IMR-90 (cell line): ENCODE measurements at regions not wholly inside any gene's neighbourhood (a gene's known extent, or its start where the extent isn't known, plus 50 kb on each side); places are given as distances from the start of the nearest gene placed in this dataset.

Source experiments
- ATAC-seq: fragments of 200-7000 bp; cut with Tn5 transposase; 2 replicates; pipeline ENCODE4 v1.9.1; 2020; ENCODE audit warnings: low read depth, mild to moderate bottlenecking, moderate library complexity
- BruUV-seq: library from RNA; stranded (reverse); fragments of 400-500 nt; replicated peaks from 2 replicates; lab custom pipeline; 2021; lab: Mats Ljungman, UMichigan
- CTCF ChIA-PET: fragments of 300-600 bp; formaldehyde crosslinking; extraction: SDS; loops from one replicate; lab custom pipeline; 2021; ENCODE audit warnings: antibody characterized with exemption; lab: Yijun Ruan, JAX
- POLR2A ChIA-PET: fragments of 300-600 bp; sonication (Branson Sonifier 250); formaldehyde crosslinking; loops from one replicate; lab custom pipeline; 2022; ENCODE audit warnings: antibody characterized with exemption; ENCODE audit not compliant: unreplicated experiment; lab: Charles Lee
- DNase-seq: peaks from one replicate; pipeline ENCODE4 v3.0.0; 2013
- H2AFZ ChIP-seq: replicated peaks from 2 replicates; pipeline ENCODE3; 2013; ENCODE audit warnings: low read length, mild to moderate bottlenecking; ENCODE audit not compliant: poor library complexity
- H2AK5ac ChIP-seq: 2 replicates; pipeline ENCODE4 v1.6.1; 2013; ENCODE audit warnings: low read depth, low read length, inconsistent platforms
- H2AK9ac ChIP-seq: replicated peaks from 2 replicates; pipeline ENCODE3; 2013; ENCODE audit warnings: mild to moderate bottlenecking, low read depth, low read length, moderate library complexity; ENCODE audit not compliant: poor library complexity
- H2BK120ac ChIP-seq: 2 replicates; pipeline ENCODE4 v1.6.1; 2013; ENCODE audit warnings: low read depth, low read length, inconsistent platforms
- H2BK15ac ChIP-seq: 3 replicates; pipeline ENCODE4 v1.6.1; 2013; ENCODE audit warnings: low read depth, low read length, inconsistent platforms
- H2BK20ac ChIP-seq: 2 replicates; pipeline ENCODE4 v1.6.1; 2013; ENCODE audit warnings: low read depth, mild to moderate bottlenecking, inconsistent platforms, low read length, moderate library complexity
- H2BK5ac ChIP-seq: 2 replicates; pipeline ENCODE4 v1.6.1; 2013; ENCODE audit warnings: mild to moderate bottlenecking, low read depth, low read length, inconsistent platforms; ENCODE audit not compliant: poor library complexity, severe bottlenecking
- H3K14ac ChIP-seq: replicated peaks from 2 replicates; pipeline ENCODE4 v1.6.1; 2013; ENCODE audit warnings: low read depth, low read length, inconsistent platforms
- H3K18ac ChIP-seq: 2 replicates; pipeline ENCODE4 v1.6.1; 2013; ENCODE audit warnings: low read depth, low read length, control low read depth
- H3K23ac ChIP-seq: 2 replicates; pipeline ENCODE4 v1.6.1; 2013; ENCODE audit warnings: low read depth, low read length, inconsistent platforms
- H3K27ac ChIP-seq: 2 replicates; pipeline ENCODE4 v1.5.1; 2013; ENCODE audit warnings: mild to moderate bottlenecking, control low read depth, low read length; ENCODE audit not compliant: insufficient read depth
- H3K27me3 ChIP-seq: 2 replicates; pipeline ENCODE4 v1.6.1; 2013; ENCODE audit warnings: low read length; ENCODE audit not compliant: control insufficient read depth, insufficient read depth
- H3K36me3 ChIP-seq: 2 replicates; pipeline ENCODE4 v1.6.1; 2013; ENCODE audit warnings: low read length, mixed read lengths; ENCODE audit not compliant: control insufficient read depth, insufficient read depth
- H3K4ac ChIP-seq: 2 replicates; pipeline ENCODE4 v1.6.1; 2013; ENCODE audit warnings: low read depth, low read length, inconsistent platforms
- H3K4me1 ChIP-seq: 2 replicates; pipeline ENCODE4 v1.6.1; 2013; ENCODE audit warnings: low read length, mixed read lengths; ENCODE audit not compliant: control insufficient read depth, insufficient read depth
- H3K4me2 ChIP-seq: 2 replicates; pipeline ENCODE4 v1.6.1; 2013; ENCODE audit warnings: low read depth, mild to moderate bottlenecking, control low read depth, low read length, moderate library complexity
- H3K4me3 ChIP-seq: 2 replicates; pipeline ENCODE4 v1.5.1; 2013; ENCODE audit warnings: low read depth, mild to moderate bottlenecking, control low read depth, low read length, moderate library complexity; ENCODE audit not compliant: insufficient read depth
- H3K56ac ChIP-seq: 2 replicates; pipeline ENCODE4 v1.6.1; 2013; ENCODE audit warnings: low read length, inconsistent platforms; ENCODE audit not compliant: insufficient read depth; ENCODE audit errors: extremely low read depth
- H3K79me1 ChIP-seq, 2 experiments: 2 replicates each; pipeline ENCODE4 v1.6.1; 2013; ENCODE audit warnings: low read length in 2 of 2, inconsistent platforms in 1 of 2, low read depth in 1 of 2
- H3K9ac ChIP-seq: 2 replicates; pipeline ENCODE4 v1.6.1; 2013; ENCODE audit warnings: low read depth, low read length, control low read depth
- H3K9me1 ChIP-seq: 2 replicates; pipeline ENCODE4 v1.6.1; 2013; ENCODE audit warnings: low read length, inconsistent platforms; ENCODE audit not compliant: insufficient read depth
- H3K9me3 ChIP-seq: 2 replicates; pipeline ENCODE4 v1.6.1; 2013; ENCODE audit warnings: low read length; ENCODE audit not compliant: control insufficient read depth, insufficient read depth
- H4K20me1 ChIP-seq: 2 replicates; pipeline ENCODE4 v1.6.1; 2013; ENCODE audit warnings: low read length, inconsistent platforms; ENCODE audit not compliant: insufficient read depth
- H4K5ac ChIP-seq: 2 replicates; pipeline ENCODE4 v1.6.1; 2013; ENCODE audit warnings: mild to moderate bottlenecking, low read depth, low read length, control low read depth
- H4K8ac ChIP-seq, 2 experiments: 2 replicates each; pipeline ENCODE4 v1.6.1; 2013; ENCODE audit warnings: low read depth in 2 of 2, low read length in 2 of 2, control low read depth in 1 of 2, inconsistent platforms in 1 of 2
- H4K91ac ChIP-seq: 2 replicates; pipeline ENCODE4 v1.6.1; 2013; ENCODE audit warnings: low read depth, low read length, inconsistent platforms; ENCODE audit not compliant: insufficient read depth
- CEBPB ChIP-seq: IDR thresholded peaks from 2 replicates; pipeline ENCODE4 v1.6.1; 2012; ENCODE audit warnings: low read depth, low read length, improper control_type of control experiment
- POLR2A ChIP-seq: IDR thresholded peaks from 2 replicates; pipeline ENCODE4 v1.6.1; 2012; ENCODE audit warnings: mild to moderate bottlenecking, low read depth, low read length
- WGBS, 2 experiments: methylation state at CpG; one replicate each; pipeline versions ENCODE4 v1.1.5 to v1.1.7; 2013; ENCODE audit warnings: missing lambda C conversion rate in 2 of 2; ENCODE audit not compliant: insufficient read length in 1 of 2; ENCODE audit errors: extremely low coverage in 2 of 2; 5-methylcytosine and 5-hydroxymethylcytosine counted together
- dilution Hi-C: fragments of 300-500 bp; cut with HindIII; formaldehyde crosslinking; loops from one replicate; pipeline ENCODE4 v1.14.3; 2018; ENCODE audit warnings: low sequenced_read_pairs; ENCODE audit not compliant: unreplicated experiment
- in situ Hi-C: fragments of 300-500 bp; cut with MboI; formaldehyde crosslinking; loops from 3 replicates; pipeline ENCODE4 v1.14.3; 2019; ENCODE audit warnings: low sequenced_read_pairs, inconsistent platforms, mixed read lengths
- intact Hi-C: fragments of 100-400 bp; cut with micrococcal nuclease; formaldehyde crosslinking; loops from 2 replicates; pipeline ENCODE4 v1.10.0; 2022

- no peaks in the 10 kb centered on the region for H3K9me1 ChIP-seq
- no peak overlapping the region for H2BK5ac ChIP-seq
- intact Hi-C loops: no loop called here
- BruUV-seq: no TSS peak
- H2AK9ac ChIP-seq: no peak overlapping the region
- no peak overlapping the region for H2AFZ ChIP-seq
- no peak overlapping the region for H3K4me3 ChIP-seq
- no peaks in the 10 kb centered on the region for H3K79me1 ChIP-seq
- in situ Hi-C loops: no loop called here
- H2BK120ac ChIP-seq: no peak overlapping the region
- no peak for DNase-seq
- H4K20me1 ChIP-seq: no peaks in the 10 kb centered on the region
- dilution Hi-C loops: no loop called here
- H3K18ac ChIP-seq: no peak overlapping the region
- no peak overlapping the region for H4K91ac ChIP-seq
- no CpG with 5 or more reads among the region's 1 CpG for WGBS, 2 experiments
- no peaks in the 10 kb centered on the region for H3K4me1 ChIP-seq
- TF ChIP-seq CEBPB (peak; percentile 56; the same call in 1 of the 2 replicates), POLR2A (no peak)
- no peak overlapping the region for H3K14ac ChIP-seq
- H3K27ac ChIP-seq: no peak overlapping the region
- H4K8ac ChIP-seq: no peak overlapping the region
- H3K9ac ChIP-seq: no peak overlapping the region
- no peak overlapping the region for H2AK5ac ChIP-seq
- H2BK20ac ChIP-seq: no peak overlapping the region
- H3K36me3 ChIP-seq: no peaks in the 10 kb centered on the region
- 0 out of 2 replicates have a peak, but pooled peaks cover 2% of the 10 kb centered on the region for H3K9me3 ChIP-seq
- no peak overlapping the region for H3K56ac ChIP-seq
- H2BK15ac ChIP-seq: no peak overlapping the region
- H3K23ac ChIP-seq: no peak overlapping the region
- no peak for ATAC-seq
- CTCF ChIA-PET: no interaction called here
- no peaks in the 10 kb centered on the region for H3K27me3 ChIP-seq
- POLR2A ChIA-PET: no interaction called here
- H3K4ac ChIP-seq: no peak overlapping the region
- H4K5ac ChIP-seq: no peak overlapping the region
- no peak overlapping the region for H3K4me2 ChIP-seq
Observed at GRCh38 chr1:104624538-104624937, 874.8 kb downstream of the AMY1C start.
